Ectodermal cell (in vitro differentiated cells): ENCODE measurements at regions not wholly inside any gene's neighbourhood (a gene's known extent, or its start where the extent isn't known, plus 50 kb on each side); places are given as distances from the start of the nearest gene placed in this dataset.

ENCODE experiments used
- H3K27ac ChIP-seq: 2 replicates; pipeline ENCODE4 v1.7.0; 2013; ENCODE audit warnings: mild to moderate bottlenecking, low read depth, low read length; ENCODE audit not compliant: insufficient read depth, poor library complexity, severe bottlenecking
- H3K27me3 ChIP-seq: 2 replicates; pipeline ENCODE4 v1.7.0; 2013; ENCODE audit warnings: mild to moderate bottlenecking, low read length; ENCODE audit not compliant: insufficient read depth, control insufficient read depth, poor library complexity, severe bottlenecking
- H3K36me3 ChIP-seq: one replicate; pipeline ENCODE4 v1.7.0; 2013; ENCODE audit warnings: low read length; ENCODE audit not compliant: control insufficient read depth, insufficient read depth
- H3K4me1 ChIP-seq: one replicate; pipeline ENCODE4 v1.7.0; 2013; ENCODE audit warnings: low read length; ENCODE audit not compliant: control insufficient read depth, insufficient read depth
- H3K4me3 ChIP-seq: 2 replicates; pipeline ENCODE4 v1.7.0; 2013; ENCODE audit warnings: low read depth, low read length, control low read depth; ENCODE audit not compliant: insufficient read depth
- H3K9me3 ChIP-seq: 2 replicates; pipeline ENCODE4 v1.7.0; 2013; ENCODE audit warnings: mild to moderate bottlenecking, low read length, moderate library complexity; ENCODE audit not compliant: control insufficient read depth
- WGBS, 2 experiments: methylation state at CpG; one replicate each; pipeline ENCODE4 v1.1.7; 2013; ENCODE audit warnings: missing lambda C conversion rate in 2 of 2; 5-methylcytosine and 5-hydroxymethylcytosine counted together

DNA sequence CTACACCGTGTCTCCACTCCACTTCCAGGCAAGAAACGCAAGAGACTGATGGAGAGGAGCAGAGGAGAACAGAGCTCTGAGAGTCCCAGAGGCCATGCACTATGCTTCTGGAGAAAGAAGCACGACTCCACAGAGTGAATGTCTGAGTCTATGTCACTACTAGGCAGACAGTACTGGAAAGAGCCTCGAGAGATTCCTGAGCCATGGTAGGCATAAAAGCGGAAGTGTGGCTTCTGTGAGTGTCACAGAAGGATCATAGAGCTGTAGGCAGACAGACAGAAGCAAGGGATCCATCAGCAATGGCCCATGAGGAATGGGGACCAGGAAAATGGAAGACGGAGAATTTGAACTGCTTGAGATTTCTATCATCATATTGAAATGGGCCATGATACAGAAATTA, 542.6 kb downstream of the ZEB2 start:
- no peak overlapping the region for H3K4me3 ChIP-seq
- H3K27me3 ChIP-seq = no peaks in the 10 kb centered on the region
- H3K36me3 ChIP-seq = no peaks in the 10 kb centered on the region
- H3K4me1 ChIP-seq = peaks cover 8% of the 10 kb centered on the region
- 94 to 95% methylated on average over 6 of the region's 6 CpGs for WGBS, 2 experiments
- H3K27ac ChIP-seq = no peak overlapping the region
- H3K9me3 ChIP-seq = no peaks in the 10 kb centered on the region

DNA sequence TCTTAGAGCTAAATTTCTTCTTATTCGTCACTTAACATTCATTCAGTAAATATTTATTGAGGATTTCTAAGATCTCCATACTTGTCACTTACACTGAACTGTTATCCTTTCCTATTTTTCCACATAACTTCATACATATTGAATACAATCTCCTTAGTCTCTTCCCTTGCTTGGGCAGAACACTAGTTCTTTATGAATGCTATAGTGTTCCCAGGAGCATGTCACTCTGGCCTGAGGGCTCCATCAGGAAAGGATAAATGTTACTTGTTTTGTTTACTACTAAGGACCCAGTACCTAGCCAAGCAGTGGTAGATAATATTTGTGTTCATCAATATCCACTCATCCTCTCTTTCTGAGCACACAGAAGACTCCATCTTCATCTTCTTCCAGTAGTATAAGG, 544.7 kb downstream of the ZEB2 start:
- 100% methylated on average over 1 of the region's 1 CpG for WGBS, 2 experiments
- no peaks in the 10 kb centered on the region for H3K9me3 ChIP-seq
- H3K4me3 ChIP-seq = no peak overlapping the region
- no peak overlapping the region for H3K27ac ChIP-seq
- peaks cover 7% of the 10 kb centered on the region for H3K4me1 ChIP-seq
- no peaks in the 10 kb centered on the region for H3K27me3 ChIP-seq
- no peaks in the 10 kb centered on the region for H3K36me3 ChIP-seq

DNA sequence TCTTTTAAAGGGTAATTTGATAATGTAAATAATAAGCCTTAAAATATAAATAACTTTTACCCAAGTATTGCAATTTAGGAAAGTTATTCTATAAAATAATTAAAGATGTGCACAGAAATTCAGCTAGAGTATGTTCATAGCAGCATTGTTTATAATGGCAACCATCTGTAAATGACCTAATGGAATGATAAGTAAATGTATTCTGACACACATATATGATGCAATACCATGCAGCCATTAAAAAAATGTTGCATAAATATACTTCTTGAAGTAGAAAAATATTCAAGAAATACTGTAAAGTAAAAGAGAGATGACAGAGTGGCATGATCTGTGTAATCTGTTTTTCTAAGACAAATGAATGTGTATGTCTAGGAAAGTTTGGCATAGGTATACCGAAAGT, 545.7 kb downstream of the ZEB2 start:
- no peaks in the 10 kb centered on the region for H3K9me3 ChIP-seq
- no peak overlapping the region for H3K27ac ChIP-seq
- no peaks in the 10 kb centered on the region for H3K27me3 ChIP-seq
- 80 to 100% methylated on average over 1 of the region's 1 CpG for WGBS, 2 experiments
- no peaks in the 10 kb centered on the region for H3K4me1 ChIP-seq
- H3K36me3 ChIP-seq = no peaks in the 10 kb centered on the region
- no peak overlapping the region for H3K4me3 ChIP-seq

GRCh38 chr2:143968860-143969259, 551.1 kb downstream of the ZEB2 start:
- Histone ChIP-seq H3K4me1 (no peaks in the 10 kb centered on the region), H3K27me3 (no peaks in the 10 kb centered on the region), H3K4me3 (no peak overlapping the region), H3K27ac (no peak overlapping the region), H3K9me3 (no peaks in the 10 kb centered on the region), H3K36me3 (no peaks in the 10 kb centered on the region)
- 94 to 99% methylated on average over 2 of the region's 2 CpGs for whole genome bisulfite sequencing, 2 experiments

DNA sequence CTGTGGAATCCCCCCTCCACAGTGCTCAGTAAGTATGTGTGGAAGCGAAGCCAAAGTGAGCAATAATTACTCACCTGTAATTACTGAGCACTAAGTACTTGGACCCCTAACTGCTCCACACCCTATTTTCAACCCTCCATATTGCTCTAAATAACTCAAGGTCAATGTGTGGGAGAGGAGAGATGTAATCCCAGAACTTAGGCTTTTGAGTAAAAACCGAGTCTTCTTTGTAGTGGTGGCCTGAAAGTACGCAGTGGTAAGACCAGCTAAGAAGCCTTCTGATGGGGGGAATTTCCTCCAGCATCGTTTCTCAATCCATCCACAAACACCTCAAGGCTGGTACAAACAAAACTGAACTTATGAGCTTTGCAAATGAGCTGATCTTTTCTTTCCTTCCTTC, 551.6 kb downstream of the ZEB2 start:
- WGBS, 2 experiments = 91 to 93% methylated on average over 3 to 4 of the region's 4 CpGs
- H3K27me3 ChIP-seq = no peaks in the 10 kb centered on the region
- no peak overlapping the region for H3K4me3 ChIP-seq
- no peak overlapping the region for H3K27ac ChIP-seq
- no peaks in the 10 kb centered on the region for H3K36me3 ChIP-seq
- H3K4me1 ChIP-seq = no peaks in the 10 kb centered on the region
- no peaks in the 10 kb centered on the region for H3K9me3 ChIP-seq

DNA sequence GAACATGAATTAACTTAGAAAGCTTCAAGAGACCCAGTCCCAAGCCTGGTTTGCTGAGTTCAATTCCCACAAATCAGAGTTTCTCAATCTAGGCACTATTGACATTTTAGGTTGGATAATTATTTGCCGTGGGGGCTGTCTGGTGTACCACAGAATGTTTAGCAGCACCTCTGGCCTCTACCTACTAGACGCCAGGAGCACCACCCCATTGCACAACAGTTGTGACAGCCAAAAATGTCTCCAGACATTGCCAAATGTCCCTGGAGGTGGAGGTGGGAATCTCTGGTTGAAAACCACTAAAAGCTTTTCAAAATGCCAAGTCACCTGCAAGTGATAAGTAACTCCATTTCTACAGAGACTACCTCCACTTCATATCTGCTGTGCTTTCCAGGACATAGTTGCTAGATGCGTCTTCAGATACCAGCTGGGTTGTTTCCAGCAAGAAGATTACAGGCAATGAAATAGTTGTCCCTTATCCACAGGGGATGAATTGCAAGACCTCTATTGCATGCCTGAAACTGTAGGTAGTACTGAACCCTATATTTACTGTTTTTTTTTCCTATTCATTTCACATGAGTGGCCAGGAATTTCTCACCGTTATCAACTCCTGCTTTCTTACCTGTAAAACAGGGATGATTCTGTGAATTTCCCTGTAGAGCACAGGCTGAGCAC, 554.3 kb downstream of the ZEB2 start:
- 95 to 96% methylated on average over 4 of the region's 4 CpGs for WGBS, 2 experiments
- Histone ChIP-seq H3K27ac (no peak overlapping the region), H3K9me3 (no peaks in the 10 kb centered on the region), H3K4me1 (no peaks in the 10 kb centered on the region), H3K4me3 (no peak overlapping the region), H3K27me3 (no peaks in the 10 kb centered on the region), H3K36me3 (no peaks in the 10 kb centered on the region)

GRCh38 chr2:143964891-143965290, 555.0 kb downstream of the ZEB2 start:
- Histone ChIP-seq H3K4me1 (no peaks in the 10 kb centered on the region), H3K27ac (no peak overlapping the region), H3K4me3 (no peak overlapping the region), H3K27me3 (no peaks in the 10 kb centered on the region), H3K9me3 (no peaks in the 10 kb centered on the region), H3K36me3 (no peaks in the 10 kb centered on the region)
- no CpG with 5 or more reads among the region's 1 CpG for WGBS, 2 experiments

- no peaks in the 10 kb centered on the region for H3K36me3 ChIP-seq
- no peak overlapping the region for H3K4me3 ChIP-seq
- H3K27ac ChIP-seq = no peak overlapping the region
- no peaks in the 10 kb centered on the region for H3K27me3 ChIP-seq
- no peaks in the 10 kb centered on the region for H3K4me1 ChIP-seq
- H3K9me3 ChIP-seq = no peaks in the 10 kb centered on the region
Observed at GRCh38 chr2:143960177-143960576, 559.7 kb downstream of the ZEB2 start.

DNA sequence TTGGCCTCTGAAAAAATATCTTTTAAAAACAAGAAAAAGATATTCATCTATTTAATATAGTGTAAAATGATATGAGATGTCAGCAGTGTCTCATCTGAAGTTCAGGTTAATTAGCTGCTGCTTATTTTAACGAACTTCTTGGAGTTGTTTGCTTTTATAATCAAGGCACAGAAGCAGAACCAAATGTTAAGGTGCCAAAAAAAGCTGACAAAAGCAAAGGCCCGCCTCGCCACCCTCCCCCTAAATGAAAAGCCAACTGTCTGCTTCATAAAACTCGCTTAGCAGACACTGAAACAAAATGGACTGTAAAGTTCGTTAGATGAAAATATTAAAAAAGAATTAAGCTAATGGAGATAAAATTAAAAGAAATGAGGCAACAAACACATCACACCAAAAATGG, 562.6 kb downstream of the ZEB2 start:
- no peaks in the 10 kb centered on the region for H3K9me3 ChIP-seq
- H3K27ac ChIP-seq = no peak overlapping the region
- H3K36me3 ChIP-seq = no peaks in the 10 kb centered on the region
- no peaks in the 10 kb centered on the region for H3K4me1 ChIP-seq
- WGBS, 2 experiments = 96 to 97% methylated on average over 3 to 5 of the region's 5 CpGs
- H3K27me3 ChIP-seq = no peaks in the 10 kb centered on the region
- H3K4me3 ChIP-seq = no peak overlapping the region

DNA sequence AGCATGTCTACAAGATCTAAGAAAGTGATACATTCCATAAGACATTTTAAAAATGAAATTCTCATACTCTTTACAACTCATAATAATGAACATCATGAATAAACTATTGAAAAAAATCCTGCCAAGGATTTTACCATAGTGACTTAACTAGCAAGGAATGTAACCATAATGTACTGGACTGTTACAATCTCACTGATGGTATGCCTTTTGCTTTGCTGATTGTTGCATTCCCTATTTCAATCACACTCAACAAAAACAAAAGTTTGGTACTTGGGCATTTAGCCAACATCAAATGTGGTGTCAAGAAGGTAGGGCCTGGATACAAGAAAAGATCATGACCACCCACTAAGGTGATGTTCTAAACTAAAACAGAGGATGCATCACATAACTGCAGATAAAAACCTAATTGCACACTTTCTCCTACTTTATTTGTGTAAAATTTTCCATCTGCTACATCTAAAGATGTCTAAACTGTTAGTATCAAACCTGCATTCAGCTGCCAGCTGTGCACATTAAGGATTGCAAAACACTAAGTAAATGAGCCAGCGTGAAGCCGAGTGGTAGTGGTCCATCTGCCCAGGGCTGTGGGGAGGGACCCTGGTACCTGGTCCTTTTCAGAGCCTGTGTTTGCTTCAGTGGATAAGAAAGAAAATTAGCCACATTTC, 564.4 kb downstream of the ZEB2 start:
- H3K4me3 ChIP-seq = no peak overlapping the region
- H3K27ac ChIP-seq = no peak overlapping the region

More for the DNA sequence above, 564.4 kb downstream of the ZEB2 start:
- H3K36me3 ChIP-seq = no peaks in the 10 kb centered on the region
- H3K9me3 ChIP-seq = no peaks in the 10 kb centered on the region
- no peaks in the 10 kb centered on the region for H3K27me3 ChIP-seq
- WGBS, 2 experiments = 93 to 94% methylated on average over 2 of the region's 2 CpGs
- no peaks in the 10 kb centered on the region for H3K4me1 ChIP-seq
